Upper lobe of left lung (tissue), 6 donors: ENCODE measurements at regions not wholly inside any gene's neighbourhood (a gene's known extent, or its start where the extent isn't known, plus 50 kb on each side); places are given as distances from the start of the nearest gene placed in this dataset.

Experiments
- ATAC-seq, 2 donors: fragments of 200-7000 bp; cut with Tn5 transposase; one replicate each; pipeline ENCODE4 v1.9.1; 2022; ENCODE audit warnings: mild to moderate bottlenecking in 2 of 2, moderate library complexity in 2 of 2; ENCODE audit not compliant: low FRiP score in 2 of 2
- DNase-seq, 2 donors: peaks; one replicate each; pipeline ENCODE4 v3.0.0-alpha.2; 2019 to 2020
- H3K27ac ChIP-seq, 4 donors: fragments of 200-600 bp; sonication (generic); one replicate each; pipeline ENCODE4 v1.5.1; 2016 to 2019
- H3K27me3 ChIP-seq, 4 donors: fragments of 200-600 bp; sonication (generic); one replicate each; pipeline ENCODE4 v1.5.1; 2017 to 2019
- H3K36me3 ChIP-seq, 4 donors: fragments of 200-600 bp; sonication (generic); one replicate each; pipeline ENCODE4 v1.5.1; 2016 to 2019
- H3K4me1 ChIP-seq, 4 donors: fragments of 200-600 bp; sonication (generic); one replicate each; pipeline ENCODE4 v1.5.1; 2018 to 2019
- H3K4me3 ChIP-seq, 4 donors: fragments of 200-600 bp; sonication (generic); one replicate each; pipeline ENCODE4 v1.5.1; 2017 to 2019; ENCODE audit warnings: mild to moderate bottlenecking in 2 of 4, moderate library complexity in 1 of 4
- H3K9me3 ChIP-seq, 4 donors: fragments of 200-600 bp; sonication (generic); one replicate each; pipeline ENCODE4 v1.5.1; 2018 to 2019
- EP300 ChIP-seq, 4 donors: sonication (generic); formaldehyde crosslinking; IDR thresholded peaks; one replicate each; pipeline ENCODE4 v1.5.1; 2017; ENCODE audit warnings: antibody characterized with exemption in 4 of 4, control low read depth in 2 of 4
- POLR2A ChIP-seq, 4 donors: fragments of 450-650 bp; IDR thresholded peaks; one replicate each; pipeline ENCODE4 v1.5.1; 2016 to 2017; ENCODE audit warnings: antibody characterized with exemption in 4 of 4, mild to moderate bottlenecking in 2 of 4
- POLR2AphosphoS5 ChIP-seq, 2 donors: sonication (generic); formaldehyde crosslinking; IDR thresholded peaks; one replicate each; pipeline ENCODE4 v1.5.1; 2017; ENCODE audit warnings: antibody characterized with exemption in 2 of 2
- WGBS, 2 donors: methylation state at CpG; one replicate each; pipeline ENCODE4 v1.1.5; 2017 to 2018; 5-methylcytosine and 5-hydroxymethylcytosine counted together
- TF ChIP-seq, protein P1 (sequence below), 6 experiments: fragments of 450-650 bp in 4 of 6; fragments of 200-600 bp in 2 of 6; sonication (generic) in 2 of 6; IDR thresholded peaks; one replicate each; pipeline ENCODE4 v1.5.1; 2016 to 2019; ENCODE audit warnings: antibody characterized with exemption in 6 of 6
- donor health status: DM: no; HTN: no; CAD: no; lungs with moderate emphysema.
- donor health status: DM: no; HTN: yes; CAD: no; lungs with severe emphysema.

- Histone ChIP-seq H3K9me3 (peaks cover 0 to 10% (median 5%) of the 10 kb centered on the region in 4 donors), H3K27ac (no peak overlapping the region), H3K4me1 (peaks cover 0 to 10% (median 8%) of the 10 kb centered on the region in 4 donors), H3K36me3 (no peaks in the 10 kb centered on the region), H3K4me3 (no peak overlapping the region), H3K27me3 (no peaks in the 10 kb centered on the region)
- no peak for DNase-seq
- ATAC-seq, result peak in 1 of 2 donors; percentile 47
- TF ChIP-seq POLR2A (IDR thresholded peaks at IDR 0.05) (no peak), POLR2AphosphoS5 (IDR thresholded peaks at IDR 0.05) (no peak), EP300 (IDR thresholded peaks at IDR 0.05) (no peak)
- TF ChIP-seq, protein P1, sequence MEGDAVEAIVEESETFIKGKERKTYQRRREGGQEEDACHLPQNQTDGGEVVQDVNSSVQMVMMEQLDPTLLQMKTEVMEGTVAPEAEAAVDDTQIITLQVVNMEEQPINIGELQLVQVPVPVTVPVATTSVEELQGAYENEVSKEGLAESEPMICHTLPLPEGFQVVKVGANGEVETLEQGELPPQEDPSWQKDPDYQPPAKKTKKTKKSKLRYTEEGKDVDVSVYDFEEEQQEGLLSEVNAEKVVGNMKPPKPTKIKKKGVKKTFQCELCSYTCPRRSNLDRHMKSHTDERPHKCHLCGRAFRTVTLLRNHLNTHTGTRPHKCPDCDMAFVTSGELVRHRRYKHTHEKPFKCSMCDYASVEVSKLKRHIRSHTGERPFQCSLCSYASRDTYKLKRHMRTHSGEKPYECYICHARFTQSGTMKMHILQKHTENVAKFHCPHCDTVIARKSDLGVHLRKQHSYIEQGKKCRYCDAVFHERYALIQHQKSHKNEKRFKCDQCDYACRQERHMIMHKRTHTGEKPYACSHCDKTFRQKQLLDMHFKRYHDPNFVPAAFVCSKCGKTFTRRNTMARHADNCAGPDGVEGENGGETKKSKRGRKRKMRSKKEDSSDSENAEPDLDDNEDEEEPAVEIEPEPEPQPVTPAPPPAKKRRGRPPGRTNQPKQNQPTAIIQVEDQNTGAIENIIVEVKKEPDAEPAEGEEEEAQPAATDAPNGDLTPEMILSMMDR (IDR thresholded peaks at IDR 0.05), result no peak
- 85 to 95% methylated on average over 6 of the region's 6 CpGs for WGBS, 2 donors
These were observed 161.3 kb upstream of the LMNTD1 start for GRCh38 chr12:25714198-25714984.

- WGBS, 2 donors, result 69 to 78% methylated on average over 3 of the region's 3 CpGs
- TF ChIP-seq POLR2AphosphoS5 (IDR thresholded peaks at IDR 0.05), result no peak
- TF ChIP-seq, protein P1 (IDR thresholded peaks at IDR 0.05), result no peak
- TF ChIP-seq POLR2A (IDR thresholded peaks at IDR 0.05), result no peak
- no peak for TF ChIP-seq EP300 (IDR thresholded peaks at IDR 0.05)
- peaks cover 0 to 10% (median 8%) of the 10 kb centered on the region in 4 donors for H3K4me1 ChIP-seq
- H3K27me3 ChIP-seq, result no peaks in the 10 kb centered on the region
- peak in 1 of 2 donors; percentile 63 for ATAC-seq
- no peak overlapping the region for H3K27ac ChIP-seq
- DNase-seq, result no peak
- H3K4me3 ChIP-seq, result no peak overlapping the region
- no peaks in the 10 kb centered on the region for H3K36me3 ChIP-seq
- peaks cover 0 to 10% (median 5%) of the 10 kb centered on the region in 4 donors for H3K9me3 ChIP-seq
These were observed 162.0 kb upstream of the LMNTD1 start for GRCh38 chr12:25715102-25715501.

- Histone ChIP-seq H3K36me3 (no peaks in the 10 kb centered on the region), H3K27ac (no peak overlapping the region), H3K9me3 (no peaks in the 10 kb centered on the region), H3K27me3 (no peaks in the 10 kb centered on the region), H3K4me3 (no peak overlapping the region), H3K4me1 (peaks cover 0 to 10% (median 8%) of the 10 kb centered on the region in 4 donors)
- ATAC-seq (no peak), DNase-seq (no peak)
- TF ChIP-seq POLR2A (IDR thresholded peaks at IDR 0.05), result no peak
- no peak for TF ChIP-seq EP300 (IDR thresholded peaks at IDR 0.05)
- TF ChIP-seq POLR2AphosphoS5 (IDR thresholded peaks at IDR 0.05), result no peak
- TF ChIP-seq, protein P1 (IDR thresholded peaks at IDR 0.05), result no peak
These were observed 163.8 kb upstream of the LMNTD1 start for GRCh38 chr12:25716842-25717241.

DNA sequence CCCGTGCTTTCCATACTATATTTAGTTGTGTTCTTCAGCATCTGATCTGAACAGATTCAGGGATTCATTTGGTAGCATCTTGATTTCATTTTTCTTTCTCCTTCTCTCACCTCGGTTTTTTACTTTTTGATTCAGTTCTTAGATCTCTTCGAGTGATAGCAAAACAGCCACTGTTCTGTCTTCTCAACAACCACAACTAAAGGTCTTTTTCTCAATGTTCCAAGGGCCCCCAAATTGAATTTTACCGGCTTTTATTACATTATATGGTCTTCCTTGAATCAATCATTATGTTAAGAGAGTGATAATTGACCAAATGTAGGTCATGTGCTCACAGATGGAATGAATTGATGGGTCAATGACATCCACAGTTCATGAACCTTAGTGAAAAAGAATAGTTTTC lies 164.5 kb upstream of the LMNTD1 start:
- no peak overlapping the region for H3K27ac ChIP-seq
- TF ChIP-seq POLR2AphosphoS5 (IDR thresholded peaks at IDR 0.05) (no peak), POLR2A (IDR thresholded peaks at IDR 0.05) (no peak), EP300 (IDR thresholded peaks at IDR 0.05) (no peak)
- TF ChIP-seq, protein P1 (IDR thresholded peaks at IDR 0.05), result no peak
- ATAC-seq (no peak), DNase-seq (no peak)
- WGBS, 2 donors, result 85 to 88% methylated on average over 4 of the region's 4 CpGs
- H3K27me3 ChIP-seq, result no peaks in the 10 kb centered on the region
- peaks cover 0 to 10% (median 8%) of the 10 kb centered on the region in 4 donors for H3K4me1 ChIP-seq
- no peak overlapping the region for H3K4me3 ChIP-seq
- no peaks in the 10 kb centered on the region for H3K36me3 ChIP-seq
- H3K9me3 ChIP-seq, result no peaks in the 10 kb centered on the region
